ENCODE measurements at regions not wholly inside any gene's neighbourhood (a gene's known extent, or its start where the extent isn't known, plus 50 kb on each side); places are given as distances from the start of the nearest gene placed in this dataset.

- Histone ChIP-seq H3K9me3 (no peaks in the 10 kb centered on the region), H3K27me3 (replicated peaks; ENCODE audit: control insufficient read depth, insufficient read depth, low read length) (no peaks in the 10 kb centered on the region), H3K4me3 (ENCODE audit: low read depth, low read length) (no peak overlapping the region), H3K36me3 (ENCODE audit: control insufficient read depth, insufficient read depth, low read length) (no peaks in the 10 kb centered on the region), H3K4me1 (no peaks in the 10 kb centered on the region)
- TF ChIP-seq CTCF (IDR thresholded peaks at IDR 0.05; ENCODE audit: insufficient read depth in 1 of 2, low read depth in 1 of 2, low read length in 1 of 2, severe bottlenecking in 1 of 2, unreplicated experiment in 1 of 2), result no peak
- peaks cover 12% of the 10 kb centered on the region for H3K4me1 Mint-ChIP-seq (ENCODE audit: low read depth, unreplicated experiment)
- no TSS peak for BruUV-seq (replicated peaks)
- ChIA-PET POLR2A (no interaction called here), CTCF (no interaction called here)
- intact Hi-C loops (cut with micrococcal nuclease; ENCODE audit: unreplicated experiment), result no loop called here
- H3K36me3 Mint-ChIP-seq (ENCODE audit: insufficient read depth, unreplicated experiment), result peaks cover 5% of the 10 kb centered on the region
- no peak overlapping the region for H3K4me3 Mint-ChIP-seq (ENCODE audit: unreplicated experiment)
- no peak for DNase-seq
- H3K9me3 Mint-ChIP-seq (ENCODE audit: unreplicated experiment), result no peaks in the 10 kb centered on the region
- peaks cover 8% of the 10 kb centered on the region for H3K27me3 Mint-ChIP-seq (ENCODE audit: insufficient read depth, unreplicated experiment)
- H3K27ac Mint-ChIP-seq (ENCODE audit: unreplicated experiment), result no peak overlapping the region
Observed at GRCh38 chr2:100739735-100740432, 80.1 kb upstream of the NPAS2 start.

- DNase-seq, result no peak
- no peak overlapping the region for H3K4me3 Mint-ChIP-seq (ENCODE audit: unreplicated experiment)
- intact Hi-C loops (cut with micrococcal nuclease; ENCODE audit: unreplicated experiment), result no loop called here
- no peak for TF ChIP-seq CTCF (IDR thresholded peaks at IDR 0.05; ENCODE audit: insufficient read depth in 1 of 2, low read depth in 1 of 2, low read length in 1 of 2, severe bottlenecking in 1 of 2, unreplicated experiment in 1 of 2)
- ChIA-PET CTCF (no interaction called here), POLR2A (no interaction called here)
- no peaks in the 10 kb centered on the region for H3K9me3 Mint-ChIP-seq (ENCODE audit: unreplicated experiment)
- peaks cover 12% of the 10 kb centered on the region for H3K4me1 Mint-ChIP-seq (ENCODE audit: low read depth, unreplicated experiment)
- H3K4me1 ChIP-seq, result no peaks in the 10 kb centered on the region
- H3K4me3 ChIP-seq (ENCODE audit: low read depth, low read length), result no peak overlapping the region
- H3K9me3 ChIP-seq, result no peaks in the 10 kb centered on the region
- H3K27me3 Mint-ChIP-seq (ENCODE audit: insufficient read depth, unreplicated experiment), result no peaks in the 10 kb centered on the region
- no TSS peak for BruUV-seq (replicated peaks)
- H3K36me3 Mint-ChIP-seq (ENCODE audit: insufficient read depth, unreplicated experiment), result peaks cover 5% of the 10 kb centered on the region
- no peaks in the 10 kb centered on the region for H3K27me3 ChIP-seq (replicated peaks; ENCODE audit: control insufficient read depth, insufficient read depth, low read length)
- no peak overlapping the region for H3K27ac Mint-ChIP-seq (ENCODE audit: unreplicated experiment)
- no peaks in the 10 kb centered on the region for H3K36me3 ChIP-seq (ENCODE audit: control insufficient read depth, insufficient read depth, low read length)
Observed at GRCh38 chr2:100741880-100742276, 78.1 kb upstream of the NPAS2 start.

GRCh38 chr2:100742277-100743254 lies 77.4 kb upstream of the NPAS2 start:
- Mint-ChIP-seq H3K4me1 (ENCODE audit: low read depth, unreplicated experiment) (peaks cover 12% of the 10 kb centered on the region), H3K27me3 (ENCODE audit: insufficient read depth, unreplicated experiment) (no peaks in the 10 kb centered on the region), H3K27ac (ENCODE audit: unreplicated experiment) (no peak overlapping the region), H3K36me3 (ENCODE audit: insufficient read depth, unreplicated experiment) (peaks cover 5% of the 10 kb centered on the region), H3K4me3 (ENCODE audit: unreplicated experiment) (no peak overlapping the region), H3K9me3 (ENCODE audit: unreplicated experiment) (no peaks in the 10 kb centered on the region)
- no peak overlapping the region for H3K4me3 ChIP-seq (ENCODE audit: low read depth, low read length)
- no peaks in the 10 kb centered on the region for H3K4me1 ChIP-seq
- no peak for TF ChIP-seq CTCF (IDR thresholded peaks at IDR 0.05; ENCODE audit: insufficient read depth in 1 of 2, low read depth in 1 of 2, low read length in 1 of 2, severe bottlenecking in 1 of 2, unreplicated experiment in 1 of 2)
- POLR2A ChIA-PET, result no interaction called here
- no peaks in the 10 kb centered on the region for H3K9me3 ChIP-seq
- no peaks in the 10 kb centered on the region for H3K36me3 ChIP-seq (ENCODE audit: control insufficient read depth, insufficient read depth, low read length)
- no peak for DNase-seq
- H3K27me3 ChIP-seq (replicated peaks; ENCODE audit: control insufficient read depth, insufficient read depth, low read length), result no peaks in the 10 kb centered on the region
- intact Hi-C loops (cut with micrococcal nuclease; ENCODE audit: unreplicated experiment), result no loop called here
- no TSS peak for BruUV-seq (replicated peaks)
- CTCF ChIA-PET, result no interaction called here
